ENCODE measurements at regions not wholly inside any gene's neighbourhood (a gene's known extent, or its start where the extent isn't known, plus 50 kb on each side); places are given as distances from the start of the nearest gene placed in this dataset.

DNA sequence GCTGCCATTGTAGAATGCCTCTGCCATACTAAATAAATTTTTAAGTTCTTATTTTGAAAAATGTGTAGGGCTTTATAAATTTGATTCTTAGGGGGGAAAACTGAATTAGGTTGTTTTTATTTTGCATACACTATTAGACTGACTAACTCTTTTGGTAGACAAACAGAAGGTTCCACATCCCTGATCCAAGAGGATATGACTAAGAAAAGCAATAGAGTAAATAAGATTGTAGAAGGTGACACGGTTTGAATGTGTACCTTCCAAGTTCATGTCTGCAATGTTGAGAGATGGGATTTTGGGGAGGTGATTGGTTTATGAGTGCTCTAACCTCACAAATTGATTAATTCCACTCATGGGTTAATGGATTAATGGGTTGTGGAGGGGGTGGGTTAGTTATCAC is 127.9 kb downstream of the GLUL start:
- H3K9me3 ChIP-seq (ENCODE audit: control insufficient read depth, insufficient read depth, low read depth, low read length): no peaks in the 10 kb centered on the region
- no peak overlapping the region for H3K27ac ChIP-seq (ENCODE audit: insufficient read depth, low read length)
- TF ChIP-seq, protein P1, sequence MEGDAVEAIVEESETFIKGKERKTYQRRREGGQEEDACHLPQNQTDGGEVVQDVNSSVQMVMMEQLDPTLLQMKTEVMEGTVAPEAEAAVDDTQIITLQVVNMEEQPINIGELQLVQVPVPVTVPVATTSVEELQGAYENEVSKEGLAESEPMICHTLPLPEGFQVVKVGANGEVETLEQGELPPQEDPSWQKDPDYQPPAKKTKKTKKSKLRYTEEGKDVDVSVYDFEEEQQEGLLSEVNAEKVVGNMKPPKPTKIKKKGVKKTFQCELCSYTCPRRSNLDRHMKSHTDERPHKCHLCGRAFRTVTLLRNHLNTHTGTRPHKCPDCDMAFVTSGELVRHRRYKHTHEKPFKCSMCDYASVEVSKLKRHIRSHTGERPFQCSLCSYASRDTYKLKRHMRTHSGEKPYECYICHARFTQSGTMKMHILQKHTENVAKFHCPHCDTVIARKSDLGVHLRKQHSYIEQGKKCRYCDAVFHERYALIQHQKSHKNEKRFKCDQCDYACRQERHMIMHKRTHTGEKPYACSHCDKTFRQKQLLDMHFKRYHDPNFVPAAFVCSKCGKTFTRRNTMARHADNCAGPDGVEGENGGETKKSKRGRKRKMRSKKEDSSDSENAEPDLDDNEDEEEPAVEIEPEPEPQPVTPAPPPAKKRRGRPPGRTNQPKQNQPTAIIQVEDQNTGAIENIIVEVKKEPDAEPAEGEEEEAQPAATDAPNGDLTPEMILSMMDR (conservative IDR thresholded peaks at IDR 0.05 in 1 of 2, IDR thresholded peaks at IDR 0.05 in 1 of 2; ENCODE audit: low read depth in 1 of 2, low read length in 2 of 2): no peak
- no peak overlapping the region for H3K4me3 ChIP-seq (replicated peaks in 1 of 4; ENCODE audit: control extremely low read depth in 1 of 4, insufficient read depth in 1 of 4, low read depth in 3 of 4, low read length in 4 of 4)
- H3K4me2 ChIP-seq (ENCODE audit: extremely low read depth, insufficient read depth, low read length): no peak overlapping the region
- no peak overlapping the region for H2AFZ ChIP-seq (ENCODE audit: low read length)
- no peak for DNase-seq (ENCODE audit: low read depth in 2 of 2)
- H3K4me1 ChIP-seq (ENCODE audit: control insufficient read depth, extremely low read depth, insufficient read depth, low read length): no peaks in the 10 kb centered on the region
- H3K36me3 ChIP-seq (ENCODE audit: control insufficient read depth, insufficient read depth, low read length): no peaks in the 10 kb centered on the region
- H3K9ac ChIP-seq (ENCODE audit: insufficient read depth, low read length): no peak overlapping the region
- no peaks in the 10 kb centered on the region for H3K79me2 ChIP-seq (ENCODE audit: control insufficient read depth, insufficient read depth, low read length)
- no peaks in the 10 kb centered on the region for H4K20me1 ChIP-seq (ENCODE audit: control insufficient read depth, extremely low read depth, insufficient read depth, low read length)
- no peaks in the 10 kb centered on the region for H3K27me3 ChIP-seq (ENCODE audit: control insufficient read depth, insufficient read depth, low read length)

DNA sequence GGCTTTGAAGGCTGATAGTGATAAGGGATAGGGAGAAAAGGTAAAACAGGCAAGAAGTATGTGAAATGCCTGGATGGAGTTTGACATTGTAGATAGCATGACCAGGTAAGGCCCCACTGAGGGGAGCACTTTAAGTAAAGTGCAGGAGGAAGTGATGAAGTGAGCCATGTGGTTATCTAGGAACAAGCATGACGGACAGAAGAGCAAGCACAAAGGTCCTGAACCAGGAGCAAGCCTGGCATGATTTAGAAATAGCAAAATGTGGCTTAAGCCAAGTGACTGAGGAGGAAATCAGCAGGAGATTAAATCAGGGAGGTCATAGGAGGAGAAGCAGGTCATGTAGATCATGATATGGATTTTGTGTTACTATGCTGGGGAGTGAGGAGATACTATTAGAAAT is 129.2 kb downstream of the GLUL start:
- no peak overlapping the region for H3K4me3 ChIP-seq (replicated peaks in 1 of 4; ENCODE audit: control extremely low read depth in 1 of 4, insufficient read depth in 1 of 4, low read depth in 3 of 4, low read length in 4 of 4)
- H3K27ac ChIP-seq (ENCODE audit: insufficient read depth, low read length): no peak overlapping the region
- no peaks in the 10 kb centered on the region for H3K9me3 ChIP-seq (ENCODE audit: control insufficient read depth, insufficient read depth, low read depth, low read length)
- no peak overlapping the region for H3K9ac ChIP-seq (ENCODE audit: insufficient read depth, low read length)
- H2AFZ ChIP-seq (ENCODE audit: low read length): no peak overlapping the region
- H4K20me1 ChIP-seq (ENCODE audit: control insufficient read depth, extremely low read depth, insufficient read depth, low read length): no peaks in the 10 kb centered on the region
- no peak for TF ChIP-seq EZH2 (IDR thresholded peaks at IDR 0.05; ENCODE audit: low read length, missing control alignments)
- TF ChIP-seq, protein P1 (conservative IDR thresholded peaks at IDR 0.05 in 1 of 2, IDR thresholded peaks at IDR 0.05 in 1 of 2; ENCODE audit: low read depth in 1 of 2, low read length in 2 of 2): no peak
- H3K79me2 ChIP-seq (ENCODE audit: control insufficient read depth, insufficient read depth, low read length): no peaks in the 10 kb centered on the region
- no peaks in the 10 kb centered on the region for H3K27me3 ChIP-seq (ENCODE audit: control insufficient read depth, insufficient read depth, low read length)
- H3K36me3 ChIP-seq (ENCODE audit: control insufficient read depth, insufficient read depth, low read length): no peaks in the 10 kb centered on the region
- no peaks in the 10 kb centered on the region for H3K4me1 ChIP-seq (ENCODE audit: control insufficient read depth, extremely low read depth, insufficient read depth, low read length)
- H3K4me2 ChIP-seq (ENCODE audit: extremely low read depth, insufficient read depth, low read length): no peak overlapping the region
- DNase-seq (ENCODE audit: low read depth in 2 of 2): no peak

DNA sequence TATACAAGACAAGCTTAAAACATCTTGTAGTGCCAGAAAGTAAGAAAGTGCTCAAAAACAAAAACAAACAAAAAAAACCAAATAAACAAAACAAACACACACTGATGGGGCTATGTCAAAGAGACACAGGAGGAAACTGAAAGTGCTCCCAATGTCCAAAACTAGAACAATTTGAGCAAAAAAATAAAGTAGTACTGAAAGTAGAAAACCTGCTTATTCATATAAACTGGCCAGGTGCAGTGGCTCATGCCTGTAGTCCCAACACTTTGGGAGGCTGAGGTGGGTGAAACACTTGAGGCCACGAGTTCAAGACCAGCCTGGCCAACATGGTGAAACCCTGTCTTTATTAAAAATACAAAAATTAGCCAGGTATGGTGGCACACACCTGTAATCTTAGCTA is 129.9 kb downstream of the GLUL start:
- Histone ChIP-seq H3K9me3 (ENCODE audit: control insufficient read depth, insufficient read depth, low read depth, low read length) (no peaks in the 10 kb centered on the region), H3K4me3 (replicated peaks in 1 of 4; ENCODE audit: control extremely low read depth in 1 of 4, insufficient read depth in 1 of 4, low read depth in 3 of 4, low read length in 4 of 4) (no peak overlapping the region), H3K9ac (ENCODE audit: insufficient read depth, low read length) (no peak overlapping the region), H4K20me1 (ENCODE audit: control insufficient read depth, extremely low read depth, insufficient read depth, low read length) (no peaks in the 10 kb centered on the region), H3K4me2 (ENCODE audit: extremely low read depth, insufficient read depth, low read length) (no peak overlapping the region), H3K36me3 (ENCODE audit: control insufficient read depth, insufficient read depth, low read length) (no peaks in the 10 kb centered on the region), H3K4me1 (ENCODE audit: control insufficient read depth, extremely low read depth, insufficient read depth, low read length) (no peaks in the 10 kb centered on the region), H3K27me3 (ENCODE audit: control insufficient read depth, insufficient read depth, low read length) (no peaks in the 10 kb centered on the region), H2AFZ (ENCODE audit: low read length) (no peak overlapping the region), H3K79me2 (ENCODE audit: control insufficient read depth, insufficient read depth, low read length) (no peaks in the 10 kb centered on the region), H3K27ac (ENCODE audit: insufficient read depth, low read length) (no peak overlapping the region)
- TF ChIP-seq, protein P1 (conservative IDR thresholded peaks at IDR 0.05 in 1 of 2, IDR thresholded peaks at IDR 0.05 in 1 of 2; ENCODE audit: low read depth in 1 of 2, low read length in 2 of 2): no peak
- no peak for TF ChIP-seq EZH2 (IDR thresholded peaks at IDR 0.05; ENCODE audit: low read length, missing control alignments)
- no peak for DNase-seq (ENCODE audit: low read depth in 2 of 2)
